OCI-LY7 (cell line): ENCODE measurements at regions not wholly inside any gene's neighbourhood (a gene's known extent, or its start where the extent isn't known, plus 50 kb on each side); places are given as distances from the start of the nearest gene placed in this dataset.

Experiments used
- CTCF ChIP-seq: fragments of 200-600 bp; sonication (generic); conservative IDR thresholded peaks from 2 replicates; pipeline ENCODE4 v1.5.1; 2014; ENCODE audit warnings: mild to moderate bottlenecking, antibody characterized with exemption, low read length, moderate library complexity, mixed read lengths
- EZH2phosphoT487 ChIP-seq: fragments of 200-600 bp; sonication (generic); IDR thresholded peaks from 2 replicates; pipeline ENCODE4 v1.6.1; 2018; ENCODE audit warnings: low read depth, borderline replicate concordance, mild to moderate bottlenecking, mixed run types, antibody characterized with exemption, low read length, moderate library complexity, mixed read lengths

GRCh38 chr12:131251336-131252101, 297.8 kb downstream of the ADGRD1 start:
- TF ChIP-seq CTCF = no peak
- no peak for TF ChIP-seq EZH2phosphoT487
